Tibial nerve (tissue), 3 donors: ENCODE measurements at regions not wholly inside any gene's neighbourhood (a gene's known extent, or its start where the extent isn't known, plus 50 kb on each side); places are given as distances from the start of the nearest gene placed in this dataset.

Source experiments
- EP300 ChIP-seq, 2 donors: sonication (generic); formaldehyde crosslinking; IDR thresholded peaks; one replicate each; pipeline ENCODE4 v1.6.1; 2017; ENCODE audit warnings: antibody characterized with exemption in 2 of 2, mild to moderate bottlenecking in 1 of 2
- POLR2A ChIP-seq, 2 donors: fragments of 450-650 bp; IDR thresholded peaks; one replicate each; pipeline ENCODE4 v1.6.1; 2017; ENCODE audit warnings: antibody characterized with exemption in 2 of 2, mild to moderate bottlenecking in 2 of 2, moderate library complexity in 2 of 2

DNA sequence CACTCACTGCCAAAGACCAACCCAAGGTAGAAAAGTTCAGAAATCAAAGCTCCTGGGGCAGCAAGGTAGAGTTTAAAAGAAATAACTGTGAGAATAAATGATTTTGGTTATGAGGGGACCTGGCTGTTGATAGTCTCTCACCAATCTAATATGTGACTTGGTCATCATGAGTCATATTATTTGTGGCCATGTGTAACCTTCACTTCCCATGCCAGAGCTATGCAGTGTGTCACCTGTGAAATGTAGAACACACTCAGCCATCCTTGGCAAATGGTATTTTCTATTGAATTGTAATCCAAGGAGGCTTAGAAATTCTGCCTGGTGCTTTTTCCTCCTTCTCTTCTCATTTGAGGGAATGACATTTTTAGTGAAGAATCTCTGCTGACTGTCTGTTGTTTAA, 184.2 kb upstream of the STAC start:
- TF ChIP-seq POLR2A (IDR thresholded peaks at IDR 0.05) (no peak), EP300 (IDR thresholded peaks at IDR 0.05) (no peak)
